H9 (cell line): ENCODE measurements at regions not wholly inside any gene's neighbourhood (a gene's known extent, or its start where the extent isn't known, plus 50 kb on each side); places are given as distances from the start of the nearest gene placed in this dataset.

ENCODE experiments used
- DNase-seq: peaks from one replicate; pipeline ENCODE4 v3.0.0-alpha.2; 2017
- H2AFZ ChIP-seq: one replicate; pipeline ENCODE4 v1.6.1; 2013; ENCODE audit warnings: mild to moderate bottlenecking, low read length, control low read depth, moderate library complexity
- H2AK5ac ChIP-seq: 2 replicates; pipeline ENCODE4 v1.6.1; 2013; ENCODE audit warnings: low read length, control low read depth, mixed read lengths; ENCODE audit not compliant: insufficient read length
- H2BK120ac ChIP-seq: one replicate; pipeline ENCODE4 v1.6.1; 2013; ENCODE audit warnings: low read depth, mild to moderate bottlenecking, low read length, control low read depth, inconsistent platforms; ENCODE audit not compliant: poor library complexity, severe bottlenecking
- H2BK12ac ChIP-seq: 2 replicates; pipeline ENCODE4 v1.6.1; 2013; ENCODE audit warnings: low read length, control low read depth, mixed read lengths, low read depth; ENCODE audit not compliant: insufficient read length
- H2BK15ac ChIP-seq: 2 replicates; pipeline ENCODE4 v1.6.1; 2013; ENCODE audit warnings: low read depth, low read length, control low read depth
- H2BK20ac ChIP-seq: one replicate; pipeline ENCODE4 v1.6.1; 2013; ENCODE audit warnings: low read depth, mild to moderate bottlenecking, low read length, control low read depth, inconsistent platforms; ENCODE audit not compliant: poor library complexity, severe bottlenecking
- H2BK5ac ChIP-seq: 2 replicates; pipeline ENCODE4 v1.6.1; 2013; ENCODE audit warnings: low read length, control low read depth, mixed read lengths; ENCODE audit not compliant: insufficient read length
- H3K14ac ChIP-seq: 2 replicates; pipeline ENCODE4 v1.6.1; 2013; ENCODE audit warnings: low read length, control low read depth; ENCODE audit not compliant: insufficient read depth
- H3K18ac ChIP-seq: 2 replicates; pipeline ENCODE4 v1.6.1; 2013; ENCODE audit warnings: low read depth, mild to moderate bottlenecking, mixed read lengths, low read length, control low read depth; ENCODE audit not compliant: insufficient read length
- H3K23ac ChIP-seq: 2 replicates; pipeline ENCODE4 v1.6.1; 2013; ENCODE audit warnings: low read length, control low read depth, mixed read lengths, low read depth; ENCODE audit not compliant: insufficient read length
- H3K23me2 ChIP-seq: 2 replicates; pipeline ENCODE4 v1.6.1; 2013; ENCODE audit warnings: low read depth, mild to moderate bottlenecking, mixed read lengths, low read length, control low read depth; ENCODE audit not compliant: insufficient read length, poor library complexity, severe bottlenecking
- H3K27ac ChIP-seq: 2 replicates; pipeline ENCODE4 v1.5.1; 2013; ENCODE audit warnings: low read length, control low read depth, mixed read lengths, low read depth; ENCODE audit not compliant: insufficient read length
- H3K27me3 ChIP-seq: 2 replicates; pipeline ENCODE4 v1.6.1; 2013; ENCODE audit warnings: low read length, control low read depth, inconsistent platforms; ENCODE audit not compliant: insufficient read depth
- H3K4ac ChIP-seq: 2 replicates; pipeline ENCODE4 v1.6.1; 2013; ENCODE audit warnings: low read depth, mild to moderate bottlenecking, control low read depth, inconsistent platforms, low read length, moderate library complexity
- H3K4me1 ChIP-seq: 2 replicates; pipeline ENCODE4 v1.6.1; 2013; ENCODE audit warnings: low read length, control low read depth, inconsistent platforms; ENCODE audit not compliant: insufficient read depth
- H3K4me2 ChIP-seq: 2 replicates; pipeline ENCODE4 v1.6.1; 2013; ENCODE audit warnings: low read length, control low read depth, mixed read lengths; ENCODE audit not compliant: insufficient read length, insufficient read depth
- H3K56ac ChIP-seq: 2 replicates; pipeline ENCODE4 v1.6.1; 2013; ENCODE audit warnings: low read depth, mild to moderate bottlenecking, mixed read lengths, low read length, control low read depth; ENCODE audit not compliant: insufficient read length
- H3K79me1 ChIP-seq: 2 replicates; pipeline ENCODE4 v1.6.1; 2013; ENCODE audit warnings: low read depth, mild to moderate bottlenecking, moderate library complexity, low read length, control low read depth, inconsistent platforms; ENCODE audit not compliant: insufficient read depth, poor library complexity, severe bottlenecking
- H3K79me2 ChIP-seq: 2 replicates; pipeline ENCODE4 v1.6.1; 2013; ENCODE audit warnings: low read length, control low read depth, inconsistent platforms; ENCODE audit not compliant: insufficient read depth
- H3K9ac ChIP-seq: 2 replicates; pipeline ENCODE4 v1.6.1; 2013; ENCODE audit warnings: low read length, control low read depth, mixed read lengths; ENCODE audit not compliant: insufficient read length; ENCODE audit errors: extremely low read depth
- H3K9me3 ChIP-seq: one replicate; pipeline ENCODE4 v1.6.1; 2013; ENCODE audit warnings: low read depth, low read length, inconsistent platforms; ENCODE audit not compliant: control insufficient read depth
- H3T11ph ChIP-seq: one replicate; pipeline ENCODE4 v1.6.1; 2013; ENCODE audit warnings: mild to moderate bottlenecking, low read length, control low read depth, inconsistent platforms
- H4K20me1 ChIP-seq: one replicate; pipeline ENCODE4 v1.6.1; 2013; ENCODE audit not compliant: control insufficient read depth, insufficient read length, insufficient read depth
- H4K5ac ChIP-seq: 2 replicates; pipeline ENCODE4 v1.6.1; 2013; ENCODE audit warnings: low read depth, mild to moderate bottlenecking, mixed read lengths, low read length, control low read depth; ENCODE audit not compliant: insufficient read length
- H4K8ac ChIP-seq: replicated peaks from 2 replicates; pipeline ENCODE4 v1.6.1; 2013; ENCODE audit warnings: low read length, control low read depth, mixed read lengths, low read depth; ENCODE audit not compliant: insufficient read length
- H4K91ac ChIP-seq: 2 replicates; pipeline ENCODE4 v1.6.1; 2013; ENCODE audit warnings: low read depth, mild to moderate bottlenecking, moderate library complexity, mixed read lengths, low read length, control low read depth; ENCODE audit not compliant: insufficient read length
- H3K27ac Mint-ChIP-seq, 3 experiments: 2 replicates in 2 of 3; 3 replicates in 1 of 3; pipeline ENCODE4 v1.8.0; 2020 to 2021; ENCODE audit warnings: mixed read lengths in 3 of 3, mild to moderate bottlenecking in 1 of 3, moderate library complexity in 1 of 3
- H3K27me3 Mint-ChIP-seq: 2 replicates; pipeline ENCODE4 v1.8.0; 2021; ENCODE audit warnings: low read depth, mild to moderate bottlenecking, moderate library complexity, mixed read lengths
- H3K36me3 Mint-ChIP-seq, 3 experiments: 2 replicates in 2 of 3; 3 replicates in 1 of 3; pipeline ENCODE4 v1.8.0; 2020 to 2021; ENCODE audit warnings: low read depth in 3 of 3, mixed read lengths in 3 of 3; ENCODE audit not compliant: insufficient read depth in 1 of 3
- H3K4me1 Mint-ChIP-seq, 2 experiments: 2 replicates each; pipeline ENCODE4 v1.8.0; 2020; ENCODE audit warnings: mixed read lengths in 2 of 2
- H3K4me3 Mint-ChIP-seq, 2 experiments: 2 replicates in 1 of 2; 3 replicates in 1 of 2; pipeline ENCODE4 v1.8.0; 2020 to 2021; ENCODE audit warnings: mild to moderate bottlenecking in 2 of 2, mixed read lengths in 2 of 2, moderate library complexity in 1 of 2
- H3K9me3 Mint-ChIP-seq, 2 experiments: 2 replicates in 1 of 2; 3 replicates in 1 of 2; pipeline ENCODE4 v1.8.0; 2020; ENCODE audit warnings: mild to moderate bottlenecking in 2 of 2, mixed read lengths in 2 of 2, moderate library complexity in 1 of 2
- WGBS: extraction: QIAGEN DNeasy Blood & Tissue Kit; methylation state at CpG from one replicate; pipeline ENCODE4 v1.1.7; 2013; ENCODE audit warnings: missing lambda C conversion rate, low lambda C conversion rate, mixed read lengths; ENCODE audit not compliant: insufficient read length; ENCODE audit errors: extremely low coverage; 5-methylcytosine and 5-hydroxymethylcytosine counted together
- TF ChIP-seq, protein P1 (sequence below): fragments of 200-600 bp; sonication (generic); conservative IDR thresholded peaks from 3 replicates; pipeline ENCODE4 v1.8.0; 2021; ENCODE audit warnings: antibody characterized with exemption, mild to moderate bottlenecking

DNA sequence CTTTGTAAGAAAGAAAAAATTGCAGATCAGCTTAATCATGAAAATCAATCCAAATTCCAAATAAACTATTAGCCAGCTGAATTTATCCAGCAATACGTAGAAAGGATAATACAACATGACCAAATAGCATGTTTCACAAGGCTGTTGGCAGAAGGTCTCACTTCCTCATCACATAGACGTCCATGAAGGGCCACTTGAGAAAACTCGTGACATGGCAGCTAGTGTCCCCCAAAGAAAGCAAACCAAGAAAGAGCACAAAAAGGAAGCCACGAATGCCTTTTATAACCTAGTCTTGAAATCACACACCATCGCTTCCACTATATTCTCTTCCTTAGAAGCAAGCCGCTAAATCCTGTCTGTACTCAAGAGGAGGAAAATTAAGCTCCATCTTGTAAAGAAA lies 105.6 kb upstream of the NRBF2 start:
- Histone ChIP-seq H4K20me1 (no peaks in the 10 kb centered on the region), H3K79me2 (no peaks in the 10 kb centered on the region), H3K23me2 (no peaks in the 10 kb centered on the region), H3K27ac (no peak overlapping the region), H2BK20ac (no peak overlapping the region), H3K4me1 (no peaks in the 10 kb centered on the region), H3K4ac (no peak overlapping the region), H3K9ac (no peak overlapping the region), H3K23ac (no peak overlapping the region), H3K14ac (no peak overlapping the region), H3K18ac (no peak overlapping the region), H3K79me1 (no peaks in the 10 kb centered on the region), H4K5ac (no peak overlapping the region), H2BK5ac (no peak overlapping the region), H2BK15ac (no peak overlapping the region), H3T11ph (no peak overlapping the region), H2AFZ (no peak overlapping the region), H3K27me3 (no peaks in the 10 kb centered on the region), H3K9me3 (no peaks in the 10 kb centered on the region), H2BK120ac (no peak overlapping the region), H4K91ac (no peak overlapping the region), H2AK5ac (no peak overlapping the region), H4K8ac (no peak overlapping the region), H2BK12ac (no peak overlapping the region), H3K56ac (no peak overlapping the region), H3K4me2 (no peak overlapping the region)
- no peak for DNase-seq
- H3K4me3 Mint-ChIP-seq, result no peak overlapping the region
- TF ChIP-seq, protein P1, sequence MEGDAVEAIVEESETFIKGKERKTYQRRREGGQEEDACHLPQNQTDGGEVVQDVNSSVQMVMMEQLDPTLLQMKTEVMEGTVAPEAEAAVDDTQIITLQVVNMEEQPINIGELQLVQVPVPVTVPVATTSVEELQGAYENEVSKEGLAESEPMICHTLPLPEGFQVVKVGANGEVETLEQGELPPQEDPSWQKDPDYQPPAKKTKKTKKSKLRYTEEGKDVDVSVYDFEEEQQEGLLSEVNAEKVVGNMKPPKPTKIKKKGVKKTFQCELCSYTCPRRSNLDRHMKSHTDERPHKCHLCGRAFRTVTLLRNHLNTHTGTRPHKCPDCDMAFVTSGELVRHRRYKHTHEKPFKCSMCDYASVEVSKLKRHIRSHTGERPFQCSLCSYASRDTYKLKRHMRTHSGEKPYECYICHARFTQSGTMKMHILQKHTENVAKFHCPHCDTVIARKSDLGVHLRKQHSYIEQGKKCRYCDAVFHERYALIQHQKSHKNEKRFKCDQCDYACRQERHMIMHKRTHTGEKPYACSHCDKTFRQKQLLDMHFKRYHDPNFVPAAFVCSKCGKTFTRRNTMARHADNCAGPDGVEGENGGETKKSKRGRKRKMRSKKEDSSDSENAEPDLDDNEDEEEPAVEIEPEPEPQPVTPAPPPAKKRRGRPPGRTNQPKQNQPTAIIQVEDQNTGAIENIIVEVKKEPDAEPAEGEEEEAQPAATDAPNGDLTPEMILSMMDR, result no peak
- no peaks in the 10 kb centered on the region for H3K27me3 Mint-ChIP-seq
- no peaks in the 10 kb centered on the region for H3K9me3 Mint-ChIP-seq
- no CpG with 5 or more reads among the region's 6 CpGs for WGBS
- H3K27ac Mint-ChIP-seq, result no peak overlapping the region
- no peaks in the 10 kb centered on the region for H3K4me1 Mint-ChIP-seq
- peaks cover 0 to under 1% (median 0%) of the 10 kb centered on the region in 3 experiments; a peak in 1 of 7 replicates for H3K36me3 Mint-ChIP-seq
